ENCODE measurements at regions not wholly inside any gene's neighbourhood (a gene's known extent, or its start where the extent isn't known, plus 50 kb on each side); places are given as distances from the start of the nearest gene placed in this dataset.
"Not testable (repeated sequence)": the region's sequence is repeated elsewhere in the genome, so short reads cannot be mapped to it uniquely, and the experiment has no call there.

DNA sequence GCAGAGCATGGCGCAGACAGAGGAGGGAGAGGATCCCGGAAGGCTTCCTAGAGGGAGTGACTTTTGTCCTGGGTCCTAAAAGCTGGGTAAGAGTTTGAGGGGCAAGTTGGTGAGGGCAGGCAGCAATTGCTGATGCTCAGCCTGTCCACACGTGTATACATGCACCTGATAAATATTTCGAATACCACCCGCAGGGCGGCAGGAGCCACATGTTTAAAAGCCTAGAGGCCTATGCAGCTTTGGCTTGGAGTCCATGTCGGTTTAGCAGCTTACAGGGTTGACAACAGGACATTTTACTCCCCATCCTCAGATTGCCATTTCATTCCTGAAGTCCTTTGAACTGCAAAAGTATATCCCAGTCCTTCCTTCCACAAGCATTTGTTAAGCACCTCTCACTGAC is 99.1 kb downstream of the KATNIP start:
- no peak for TF ChIP-seq CTCF (IDR thresholded peaks at IDR 0.05; ENCODE audit: insufficient read depth, low read length, poor library complexity, severe bottlenecking)
- H3K27me3 ChIP-seq (ENCODE audit: control insufficient read depth, insufficient read depth, low read length): no peaks in the 10 kb centered on the region
- H3K4me3 ChIP-seq (ENCODE audit: low read depth, low read length): no peak overlapping the region
- H3K36me3 ChIP-seq (ENCODE audit: control insufficient read depth, insufficient read depth, low read length): peaks cover 1% of the 10 kb centered on the region
- no peak for DNase-seq (ENCODE audit: low read depth)

- Histone ChIP-seq H3K36me3 (ENCODE audit: control insufficient read depth, insufficient read depth, low read length) (no peaks in the 10 kb centered on the region), H3K4me3 (ENCODE audit: low read depth, low read length) (no peak overlapping the region), H3K27me3 (ENCODE audit: control insufficient read depth, insufficient read depth, low read length) (no peaks in the 10 kb centered on the region)
- DNase-seq (ENCODE audit: low read depth): no peak
- TF ChIP-seq CTCF (IDR thresholded peaks at IDR 0.05; ENCODE audit: insufficient read depth, low read length, poor library complexity, severe bottlenecking): no peak
Observed at GRCh38 chr16:27650073-27650701, 100.2 kb downstream of the KATNIP start.

- Histone ChIP-seq H3K4me3 (ENCODE audit: low read depth, low read length) (no peak overlapping the region), H3K36me3 (ENCODE audit: control insufficient read depth, insufficient read depth, low read length) (no peaks in the 10 kb centered on the region), H3K27me3 (ENCODE audit: control insufficient read depth, insufficient read depth, low read length) (no peaks in the 10 kb centered on the region)
- no peak for DNase-seq (ENCODE audit: low read depth)
- TF ChIP-seq CTCF (IDR thresholded peaks at IDR 0.05; ENCODE audit: insufficient read depth, low read length, poor library complexity, severe bottlenecking): no peak
Observed at GRCh38 chr16:27651301-27651700, 101.4 kb downstream of the KATNIP start.

DNA sequence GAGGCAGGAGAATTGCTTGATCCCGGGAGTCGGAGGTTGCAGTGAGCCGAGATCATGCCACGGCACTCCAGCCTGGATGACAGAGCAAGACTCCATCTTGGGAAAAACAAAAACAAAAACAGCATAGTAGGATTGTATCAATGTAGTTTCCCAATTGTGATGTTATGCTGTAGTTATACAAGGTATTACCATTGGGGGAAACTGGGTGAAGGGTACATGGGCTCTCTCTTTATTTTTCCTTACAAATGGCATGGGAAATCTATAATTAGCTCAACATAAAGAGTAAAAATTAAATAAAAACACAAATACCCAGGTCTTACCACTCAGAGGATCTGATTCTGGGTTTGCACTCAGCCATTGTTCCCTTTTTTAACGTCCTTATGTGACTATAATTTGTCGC is 107.9 kb downstream of the KATNIP start:
- Histone ChIP-seq H3K36me3 (ENCODE audit: control insufficient read depth, insufficient read depth, low read length) (no peaks in the 10 kb centered on the region), H3K27me3 (ENCODE audit: control insufficient read depth, insufficient read depth, low read length) (no peaks in the 10 kb centered on the region), H3K4me3 (ENCODE audit: low read depth, low read length) (no peak overlapping the region)
- no peak for DNase-seq (ENCODE audit: low read depth)
- no peak for TF ChIP-seq CTCF (IDR thresholded peaks at IDR 0.05; ENCODE audit: insufficient read depth, low read length, poor library complexity, severe bottlenecking)

DNA sequence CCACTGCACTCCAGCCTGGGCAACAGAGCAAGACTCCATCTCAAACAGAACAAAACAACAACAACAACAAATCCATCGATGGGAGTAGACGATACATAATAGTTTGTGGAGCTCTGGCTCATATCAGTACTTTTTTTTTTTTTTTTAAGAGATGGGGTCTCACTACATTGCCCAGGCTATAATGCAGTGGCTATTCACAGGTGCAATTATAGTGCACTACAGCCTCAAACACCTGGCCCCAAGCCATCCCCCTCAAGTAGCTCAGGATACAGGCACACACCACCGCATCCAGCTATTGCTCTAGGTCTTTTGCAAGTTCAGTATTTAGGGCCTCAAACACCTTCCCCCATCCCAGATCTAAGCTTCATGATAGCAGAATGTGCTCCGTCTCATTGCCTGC is 110.6 kb downstream of the KATNIP start:
- Histone ChIP-seq H3K27me3 (ENCODE audit: control insufficient read depth, insufficient read depth, low read length) (no peaks in the 10 kb centered on the region), H3K36me3 (ENCODE audit: control insufficient read depth, insufficient read depth, low read length) (no peaks in the 10 kb centered on the region), H3K4me3 (ENCODE audit: low read depth, low read length) (no peak overlapping the region)
- DNase-seq (ENCODE audit: low read depth): no peak
- no peak for TF ChIP-seq CTCF (IDR thresholded peaks at IDR 0.05; ENCODE audit: insufficient read depth, low read length, poor library complexity, severe bottlenecking)

- not testable (repeated sequence) for H3K4me3 ChIP-seq (ENCODE audit: low read depth, low read length); DNase-seq (ENCODE audit: low read depth); H3K36me3 ChIP-seq (ENCODE audit: control insufficient read depth, insufficient read depth, low read length)
Observed at GRCh38 chr16:27663235-27663634, 113.3 kb downstream of the KATNIP start.

More at GRCh38 chr16:27663235-27663634, 113.3 kb downstream of the KATNIP start:
- not testable (repeated sequence) for H3K27me3 ChIP-seq (ENCODE audit: control insufficient read depth, insufficient read depth, low read length)

Data from kidney epithelial cell (primary cell).